SH-SY5Y (cell line): ENCODE measurements at regions not wholly inside any gene's neighbourhood (a gene's known extent, or its start where the extent isn't known, plus 50 kb on each side); places are given as distances from the start of the nearest gene placed in this dataset.

Experiments
- GATA2 ChIP-seq: IDR thresholded peaks from 2 replicates; pipeline ENCODE4 v1.6.1; 2011; ENCODE audit warnings: mild to moderate bottlenecking, low read depth, low read length
- GATA3 ChIP-seq: IDR thresholded peaks from 2 replicates; pipeline ENCODE4 v1.6.1; 2011; ENCODE audit warnings: low read depth, mild to moderate bottlenecking, low read length, moderate library complexity

DNA sequence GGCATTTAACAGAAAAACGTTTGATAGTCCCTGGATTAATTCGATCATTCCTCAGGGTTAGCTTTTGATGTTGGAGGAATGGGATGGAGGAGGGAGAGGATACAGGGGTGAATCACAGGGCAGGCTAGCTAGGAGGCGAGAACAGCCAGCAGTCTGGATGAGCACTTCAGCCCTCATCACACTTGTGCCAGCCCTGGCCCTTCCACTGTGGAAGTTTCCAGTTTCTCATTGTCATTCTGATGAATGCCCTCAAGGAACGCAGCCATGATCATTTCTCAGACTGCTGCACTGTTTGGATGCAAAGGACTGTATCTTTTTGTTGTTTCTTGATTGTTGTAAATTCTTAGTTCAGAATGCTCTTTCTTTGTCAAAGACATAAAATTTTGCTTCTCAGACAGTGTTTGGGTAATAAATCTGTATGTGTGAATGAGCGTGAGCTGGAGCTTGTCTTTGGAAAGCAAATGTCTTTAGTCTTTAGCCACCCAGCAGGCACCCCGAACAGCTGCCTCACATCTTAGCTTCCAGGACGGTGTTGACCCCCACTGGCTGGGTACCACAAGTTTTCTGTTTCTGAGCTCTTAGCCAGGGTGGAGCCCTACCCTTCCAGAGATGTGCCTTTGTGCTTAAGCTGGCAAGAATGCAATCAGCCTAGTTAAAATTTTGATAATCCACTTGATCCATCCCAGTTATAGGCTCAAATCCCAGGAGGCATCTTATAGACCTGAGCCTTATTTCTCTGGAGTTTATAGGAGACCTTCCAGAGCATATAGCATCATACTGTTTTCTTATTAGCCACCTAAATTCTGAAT is 121.1 kb downstream of the PDCD6IP start:
- TF ChIP-seq GATA3 = no peak
- no peak for TF ChIP-seq GATA2

DNA sequence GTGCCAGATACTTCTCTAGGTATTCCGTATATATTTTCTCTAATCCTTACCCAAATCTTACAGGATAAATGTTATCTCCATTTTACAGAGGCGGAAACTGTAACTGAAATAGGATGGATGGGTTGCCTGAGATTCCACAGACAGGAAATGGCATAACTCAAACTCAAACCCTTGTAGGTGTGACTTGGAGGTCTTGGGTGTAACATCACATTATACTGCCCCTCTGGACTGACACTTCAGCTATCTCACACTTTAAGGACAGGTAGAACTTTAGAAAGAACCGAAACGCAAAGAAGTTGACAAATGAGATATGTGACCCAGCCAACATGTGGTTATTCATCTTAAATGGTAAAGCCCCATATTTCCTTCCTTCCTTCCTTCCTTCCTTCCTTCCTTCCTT is 122.1 kb downstream of the PDCD6IP start:
- TF ChIP-seq GATA2 (no peak), GATA3 (no peak)

DNA sequence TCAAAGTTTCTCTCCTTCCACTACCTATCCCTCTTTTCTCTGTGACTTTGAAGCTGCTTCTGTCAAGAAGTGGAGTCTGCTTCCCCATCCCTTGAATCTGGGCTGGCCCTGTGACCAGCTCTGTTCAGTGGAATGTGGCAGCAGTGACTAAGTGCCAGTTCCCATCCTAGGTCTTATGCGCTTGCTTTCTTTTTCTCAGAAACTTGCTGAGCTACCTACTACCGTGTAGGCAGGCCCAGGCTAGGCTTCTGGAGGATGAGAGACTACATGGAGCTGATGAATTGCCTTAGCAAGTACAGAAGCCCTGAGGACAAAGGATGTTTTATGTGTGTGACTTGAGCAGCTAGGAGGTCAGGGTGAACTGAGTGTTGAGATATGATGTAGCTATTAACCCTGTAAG is 123.2 kb downstream of the PDCD6IP start:
- no peak for TF ChIP-seq GATA2
- no peak for TF ChIP-seq GATA3

DNA sequence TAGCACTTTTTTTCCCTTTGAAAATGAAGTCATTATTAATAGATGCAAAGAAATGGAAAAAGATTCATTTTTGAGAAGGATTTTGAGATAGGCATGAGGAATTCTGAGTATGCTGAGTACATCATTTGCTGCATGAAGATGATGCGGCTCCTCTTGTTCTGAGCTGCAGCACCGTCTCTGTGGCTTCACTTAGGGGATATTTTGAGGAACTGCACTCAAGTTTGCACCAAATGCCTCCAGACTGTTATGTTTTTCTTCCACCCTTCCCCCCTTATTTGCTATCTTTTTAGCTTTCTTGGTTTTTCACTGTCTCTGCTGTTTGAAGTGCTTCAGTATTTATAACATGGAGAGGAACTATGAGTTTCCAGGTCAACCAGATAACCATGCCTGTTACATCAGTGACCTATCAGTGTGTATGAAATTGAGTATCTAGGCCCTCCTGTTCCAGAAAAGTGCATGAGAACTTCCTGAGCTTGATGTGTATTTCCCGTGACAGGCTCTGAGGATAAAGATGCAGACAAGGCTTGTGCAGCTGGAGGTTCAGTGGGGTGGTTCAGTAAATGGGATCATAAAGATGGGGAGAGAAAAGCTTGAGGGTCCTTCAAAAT is 128.7 kb downstream of the PDCD6IP start:
- TF ChIP-seq GATA3 = no peak
- no peak for TF ChIP-seq GATA2

- TF ChIP-seq GATA2 (no peak), GATA3 (no peak)
These were observed 131.4 kb downstream of the PDCD6IP start for GRCh38 chr3:33929813-33930212.

DNA sequence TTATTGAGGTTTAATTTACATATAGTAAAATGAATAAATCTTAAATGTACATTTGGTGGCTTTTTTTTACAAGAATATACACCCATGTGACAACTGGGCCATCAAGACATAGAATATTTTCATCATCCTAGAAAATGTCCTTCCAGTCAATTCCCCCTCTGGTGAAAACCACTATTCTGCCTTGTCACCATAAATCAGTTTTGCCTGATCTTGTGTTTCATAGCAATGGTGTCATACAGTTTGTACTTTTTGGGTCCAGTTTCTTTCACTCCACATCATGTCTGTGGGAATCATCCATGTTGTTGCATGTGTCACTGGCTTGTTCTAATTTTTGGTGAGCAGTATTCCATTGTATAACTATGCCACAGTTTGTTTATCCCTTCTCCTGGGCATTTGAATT is 133.1 kb downstream of the PDCD6IP start:
- no peak for TF ChIP-seq GATA3
- no peak for TF ChIP-seq GATA2

- no peak for TF ChIP-seq GATA2
- no peak for TF ChIP-seq GATA3
These were observed 133.8 kb downstream of the PDCD6IP start for GRCh38 chr3:33932010-33932764.

- no peak for TF ChIP-seq GATA3
- no peak for TF ChIP-seq GATA2
These were observed 137.9 kb downstream of the PDCD6IP start for GRCh38 chr3:33936171-33936920.

DNA sequence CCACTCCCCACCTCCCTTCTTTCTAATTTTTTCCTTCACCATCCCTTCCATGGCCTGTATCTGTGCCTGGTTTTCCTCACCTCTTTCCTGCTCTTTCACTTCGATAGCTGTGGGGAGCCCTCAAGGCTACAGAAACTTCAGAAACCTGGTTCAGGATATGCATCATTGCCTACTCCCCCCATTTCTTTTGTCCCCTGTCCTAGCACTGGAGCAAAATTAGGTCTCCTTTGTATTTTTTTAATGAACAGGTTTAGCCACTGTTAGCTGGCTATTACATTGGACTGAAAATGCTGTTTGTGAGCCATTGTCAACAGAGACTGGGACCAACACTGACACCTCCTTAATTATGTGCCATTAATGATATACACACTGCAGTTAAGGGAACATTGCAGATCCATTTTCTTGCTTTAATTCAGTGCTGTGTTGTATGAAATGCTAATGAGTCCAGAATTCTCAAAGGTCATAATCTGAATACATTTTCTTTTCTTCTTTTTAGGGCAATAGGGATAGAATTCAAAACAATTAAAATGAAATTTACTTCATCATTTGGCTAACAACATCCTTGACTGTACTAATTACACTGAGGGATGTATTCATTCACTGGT is 138.6 kb downstream of the PDCD6IP start:
- TF ChIP-seq GATA2 (no peak), GATA3 (no peak)

DNA sequence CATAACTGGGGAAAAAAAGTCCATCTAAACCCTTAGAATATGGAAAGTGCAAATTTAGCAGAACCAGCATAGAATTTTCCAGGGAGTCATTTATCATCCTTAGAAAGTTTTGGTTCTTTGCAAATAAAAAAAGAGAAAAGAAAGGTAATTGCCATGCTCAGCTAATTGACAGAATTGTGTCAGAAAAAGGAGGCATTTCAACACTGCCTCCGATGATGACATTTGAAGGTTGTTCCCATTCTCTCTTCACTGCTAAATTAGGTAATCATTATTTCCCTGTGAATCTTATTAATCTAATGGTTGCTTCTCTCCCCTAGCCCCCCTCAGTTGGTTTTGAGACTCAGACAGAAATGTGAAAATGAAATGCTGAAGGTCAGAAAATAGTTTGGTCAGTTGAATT is 139.2 kb downstream of the PDCD6IP start:
- TF ChIP-seq GATA3 = no peak

- no peak for TF ChIP-seq GATA2
- TF ChIP-seq GATA3 = no peak
These were observed 141.7 kb downstream of the PDCD6IP start for GRCh38 chr3:33940149-33940548.

GRCh38 chr3:33940736-33941135 is 142.3 kb downstream of the PDCD6IP start:
- TF ChIP-seq GATA2 (no peak), GATA3 (no peak)

DNA sequence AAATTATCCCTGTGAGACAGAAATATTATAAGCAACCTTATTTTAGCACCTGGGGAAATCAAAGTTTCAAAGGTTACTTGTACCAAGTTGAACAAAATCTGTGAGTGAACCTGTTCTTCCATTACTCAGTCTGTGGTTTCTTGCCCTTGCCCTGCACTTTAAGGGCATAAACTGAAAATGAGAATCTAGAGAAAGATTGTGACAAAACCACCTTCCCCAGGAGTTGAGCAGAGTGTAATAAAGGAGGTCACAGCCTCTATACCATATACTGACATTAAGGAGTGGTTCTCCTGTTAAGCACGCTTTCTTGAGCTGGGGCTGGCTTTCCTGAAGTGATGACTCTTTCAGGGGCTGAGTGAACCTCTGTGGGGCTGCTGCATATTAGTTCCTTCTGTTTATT is 143.4 kb downstream of the PDCD6IP start:
- TF ChIP-seq GATA2 (no peak), GATA3 (no peak)
